ENCODE measurements at regions not wholly inside any gene's neighbourhood (a gene's known extent, or its start where the extent isn't known, plus 50 kb on each side); places are given as distances from the start of the nearest gene placed in this dataset.
"Not testable (repeated sequence)": the region's sequence is repeated elsewhere in the genome, so short reads cannot be mapped to it uniquely, and the experiment has no call there.

DNA sequence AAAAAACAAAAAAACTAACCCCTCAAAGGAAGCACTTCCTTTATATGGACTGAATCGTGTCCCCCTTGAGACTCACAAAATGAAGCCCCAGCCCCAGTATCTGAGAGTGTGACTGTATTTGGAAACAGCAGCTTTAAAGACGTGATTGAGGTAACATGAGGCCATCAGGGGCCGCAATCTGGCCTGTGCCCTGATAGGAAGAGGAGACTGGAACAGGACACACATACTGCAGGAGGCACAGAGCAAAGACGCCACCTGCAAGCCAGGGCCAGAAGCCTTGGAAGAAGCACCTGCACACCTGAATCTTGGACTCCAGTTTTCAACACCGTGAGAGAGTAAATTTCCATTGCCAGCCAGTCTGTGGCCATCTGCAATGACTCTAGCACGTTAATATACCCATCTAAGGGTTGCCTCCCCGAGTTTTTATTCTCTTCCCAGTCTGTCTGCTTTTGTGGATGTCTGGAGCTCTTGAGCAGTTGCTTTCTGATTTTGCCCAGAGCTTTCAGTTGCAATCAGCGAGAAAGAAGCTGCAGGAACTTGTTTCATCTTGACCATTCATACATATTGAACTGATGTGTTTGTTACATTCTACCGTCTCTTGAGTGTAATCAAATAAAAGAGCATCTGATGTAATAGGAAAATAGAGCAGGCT lies 775.8 kb upstream of the TPTE start:
- not testable (repeated sequence) for DNase-seq (ENCODE audit: low spot score)

- not testable (repeated sequence) for DNase-seq (ENCODE audit: low spot score)
Observed at GRCh38 chr21:9746311-9746710, 775.1 kb upstream of the TPTE start.

- DNase-seq (ENCODE audit: low spot score), result not testable (repeated sequence)
Observed at GRCh38 chr21:9746831-9747606, 774.4 kb upstream of the TPTE start.

GRCh38 chr21:9747870-9748269 lies 773.5 kb upstream of the TPTE start:
- not testable (repeated sequence) for DNase-seq (ENCODE audit: low spot score)

GRCh38 chr21:9748451-9748850 lies 772.9 kb upstream of the TPTE start:
- DNase-seq (ENCODE audit: low spot score), result not testable (repeated sequence)

- DNase-seq (ENCODE audit: low spot score), result not testable (repeated sequence)
Observed at GRCh38 chr21:9749741-9750230, 771.6 kb upstream of the TPTE start.

- DNase-seq (ENCODE audit: low spot score), result no peak
Observed at GRCh38 chr21:9750341-9751086, 770.9 kb upstream of the TPTE start.

- not testable (repeated sequence) for DNase-seq (ENCODE audit: low spot score)
Observed at GRCh38 chr21:9751087-9751585, 770.2 kb upstream of the TPTE start.

DNA sequence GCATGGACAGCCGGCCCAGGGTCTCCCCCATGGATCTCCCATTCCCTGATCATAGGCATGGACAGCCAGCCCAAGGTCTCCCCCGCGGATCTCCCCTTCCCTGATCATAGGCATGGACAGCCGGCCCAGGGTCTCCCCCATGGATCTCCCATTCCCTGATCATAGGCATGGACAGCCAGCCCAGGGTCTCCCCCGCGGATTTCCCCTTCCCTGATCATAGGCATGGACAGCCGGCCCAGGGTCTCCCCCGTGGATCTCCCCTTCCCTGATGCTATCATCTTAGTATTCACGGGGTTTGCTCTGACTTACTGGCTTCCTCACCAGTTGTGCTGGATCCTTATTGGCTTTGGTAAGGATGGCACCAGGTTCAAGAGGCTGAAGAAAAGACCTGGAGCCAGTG lies 769.4 kb upstream of the TPTE start:
- DNase-seq (ENCODE audit: low spot score), result not testable (repeated sequence)

DNA sequence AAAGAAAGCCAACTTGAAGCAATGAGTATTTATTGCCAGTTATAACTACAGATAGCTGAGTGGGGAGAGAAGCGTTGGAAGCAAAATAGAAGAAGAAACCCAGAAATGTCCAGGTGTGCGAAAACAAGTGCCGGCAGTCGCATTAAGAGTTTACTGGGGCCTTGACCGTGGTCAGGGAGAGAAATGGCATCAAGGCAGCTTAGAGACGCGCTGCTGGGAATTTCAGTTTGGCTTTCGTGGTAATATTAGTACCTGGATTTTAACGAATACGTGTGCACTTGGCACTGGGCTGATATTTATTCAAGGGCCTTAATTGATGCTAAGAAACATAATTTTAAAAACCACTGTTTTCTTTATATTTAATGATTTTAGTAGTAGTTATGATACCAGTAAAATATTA lies 767.9 kb upstream of the TPTE start:
- DNase-seq (ENCODE audit: low spot score), result not testable (repeated sequence)

- no peak for DNase-seq (ENCODE audit: low spot score)
Observed at GRCh38 chr21:9753943-9754342, 767.4 kb upstream of the TPTE start.

DNA sequence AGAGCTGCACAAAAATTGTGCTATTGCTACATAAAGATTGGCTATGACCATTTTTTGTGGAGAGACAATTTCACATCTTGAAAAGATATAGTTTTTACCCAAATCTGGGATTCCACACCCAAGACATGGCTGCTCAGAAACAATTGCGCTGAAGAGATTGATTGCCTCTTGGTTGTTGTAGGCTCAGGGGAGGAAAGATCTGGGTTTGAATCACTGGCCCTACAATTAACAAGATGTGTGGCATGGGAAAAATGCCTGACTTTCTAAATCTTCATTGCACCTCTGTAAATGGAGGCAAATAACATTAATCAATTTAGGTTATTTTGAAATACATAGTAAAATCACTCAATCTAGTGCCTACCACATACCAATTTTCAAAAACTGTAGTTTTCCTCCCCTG lies 766.9 kb upstream of the TPTE start:
- not testable (repeated sequence) for DNase-seq (ENCODE audit: low spot score)

DNA sequence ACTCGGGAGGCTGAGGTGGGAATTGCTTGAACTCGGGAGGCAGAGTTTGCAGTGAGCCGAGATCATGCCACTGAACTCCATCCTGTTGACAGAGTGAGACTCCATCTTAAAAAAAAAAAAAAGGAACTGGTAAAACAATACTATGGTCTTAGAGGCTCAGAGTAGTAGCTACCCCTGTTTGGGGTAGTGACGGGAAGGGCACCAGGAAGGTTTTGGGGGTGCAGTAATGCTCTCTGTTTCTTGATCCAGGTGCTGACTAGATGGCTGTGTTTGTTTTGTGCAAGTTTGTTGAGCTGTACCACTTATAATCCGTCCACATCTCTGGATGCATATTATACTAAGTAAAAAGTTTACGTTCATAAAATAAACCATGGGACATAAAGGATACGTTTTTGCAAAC lies 765.8 kb upstream of the TPTE start:
- DNase-seq (ENCODE audit: low spot score), result no peak

DNA sequence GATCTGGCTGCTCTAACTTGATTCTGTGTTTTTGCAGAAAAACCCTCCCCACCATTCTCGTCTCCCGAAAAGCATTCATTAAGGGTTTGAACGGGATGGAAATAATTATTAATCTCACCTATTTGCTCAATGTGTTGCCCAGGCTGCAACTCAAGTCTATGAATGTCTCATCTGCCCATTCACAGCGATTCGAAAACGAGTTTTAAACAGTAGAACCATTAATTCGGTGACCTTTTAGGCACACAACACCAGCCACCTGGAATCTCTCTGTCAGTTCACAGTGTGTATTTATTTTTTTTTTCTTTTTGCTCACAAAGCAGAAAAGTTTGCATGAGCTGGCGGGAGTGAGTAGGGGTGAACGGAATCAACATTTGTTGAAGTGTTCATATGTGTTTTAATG lies 764.7 kb upstream of the TPTE start:
- DNase-seq (ENCODE audit: low spot score), result no peak

DNA sequence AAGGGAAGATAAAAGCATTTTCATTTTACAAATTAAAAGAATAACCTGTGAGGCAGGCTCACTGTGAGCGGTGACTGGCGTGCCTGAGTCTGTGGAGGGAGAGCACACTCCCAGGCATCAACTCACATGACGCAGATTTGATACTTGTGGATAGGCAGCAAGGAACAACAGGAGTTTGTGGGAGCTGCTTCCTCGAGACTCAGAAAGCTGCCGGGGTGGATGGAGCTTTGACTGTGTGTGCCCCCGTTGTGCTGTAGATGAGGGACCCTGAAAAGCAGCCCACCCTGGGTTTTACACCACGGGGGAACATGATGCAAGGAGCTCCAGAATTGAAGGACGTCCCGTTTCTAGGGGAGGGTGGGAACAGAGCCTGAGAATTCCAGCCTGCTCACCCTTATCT lies 764.3 kb upstream of the TPTE start:
- not testable (repeated sequence) for DNase-seq (ENCODE audit: low spot score)

DNA sequence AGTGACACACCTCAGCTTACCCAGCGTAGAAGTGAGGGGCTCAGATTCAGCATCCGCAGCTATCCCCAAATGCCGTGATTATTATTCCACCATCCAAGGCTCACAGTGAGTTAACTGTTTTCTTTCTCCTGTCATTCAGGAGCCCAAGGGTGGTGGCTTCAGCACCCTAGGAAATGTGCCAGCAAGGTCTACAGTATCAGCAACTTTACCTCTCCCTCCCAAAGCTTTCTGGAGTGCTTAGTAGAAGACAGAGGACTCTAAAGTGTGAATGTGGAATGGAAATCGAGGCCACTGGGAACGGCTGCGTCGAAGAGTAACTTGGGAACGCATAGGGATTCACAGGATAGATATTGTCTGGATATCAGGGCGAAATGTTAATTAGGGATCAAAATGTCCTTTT lies 763.8 kb upstream of the TPTE start:
- DNase-seq (ENCODE audit: low spot score), result not testable (repeated sequence)

- DNase-seq (ENCODE audit: low spot score), result no peak
Observed at GRCh38 chr21:9758141-9758540, 763.2 kb upstream of the TPTE start.

GRCh38 chr21:9758888-9759287 lies 762.5 kb upstream of the TPTE start:
- DNase-seq (ENCODE audit: low spot score), result no peak

GRCh38 chr21:9759972-9760371 lies 761.4 kb upstream of the TPTE start:
- DNase-seq (ENCODE audit: low spot score), result no peak

DNA sequence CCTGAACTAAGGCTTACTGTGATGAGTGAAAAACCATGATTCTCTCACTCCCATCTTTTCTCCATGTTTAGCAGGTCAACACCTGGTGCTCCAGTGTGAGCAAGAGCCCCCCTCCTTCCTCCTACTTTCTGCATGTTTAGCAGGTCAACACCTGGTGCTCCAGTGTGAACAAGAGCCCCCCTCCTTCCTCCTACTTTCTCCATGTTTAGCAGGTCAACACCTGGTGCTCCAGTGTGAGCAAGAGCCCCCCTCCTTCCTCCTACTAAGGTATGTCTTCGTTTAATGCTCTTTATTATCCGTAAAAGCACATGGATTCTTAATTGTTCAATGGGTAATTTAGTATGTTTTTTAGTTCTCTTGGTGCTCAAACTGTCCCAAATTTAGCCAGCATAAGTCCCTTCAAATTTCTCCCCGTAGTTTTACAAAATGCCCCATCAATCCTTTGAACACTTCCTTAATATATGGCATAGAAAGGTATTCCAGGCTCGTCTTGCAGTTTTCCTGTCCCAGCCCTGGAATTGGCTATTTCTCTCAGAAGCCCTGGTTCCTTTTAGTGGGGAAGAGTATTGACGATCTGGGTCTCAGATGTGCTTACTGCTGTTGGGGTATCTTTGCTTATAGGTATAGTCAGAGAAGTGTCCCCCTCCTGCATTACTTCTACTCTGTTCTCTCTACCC lies 760.8 kb upstream of the TPTE start:
- no peak for DNase-seq (ENCODE audit: low spot score)

GRCh38 chr21:9763306-9763705 lies 758.1 kb upstream of the TPTE start:
- no peak for DNase-seq (ENCODE audit: low spot score)

- no peak for DNase-seq (ENCODE audit: low spot score)
Observed at GRCh38 chr21:9763807-9764206, 757.6 kb upstream of the TPTE start.
